Fibroblast of mammary gland (primary cell): ENCODE measurements at regions not wholly inside any gene's neighbourhood (a gene's known extent, or its start where the extent isn't known, plus 50 kb on each side); places are given as distances from the start of the nearest gene placed in this dataset.

ENCODE experiments used
- DNase-seq: peaks from one replicate; pipeline ENCODE4 v3.0.0-alpha.2; 2010; ENCODE audit warnings: low read depth
- H3K4me3 ChIP-seq: 2 replicates; pipeline ENCODE4 v1.5.1; 2011; ENCODE audit warnings: low read depth, mild to moderate bottlenecking, low read length, moderate library complexity; ENCODE audit not compliant: control insufficient read depth
- TF ChIP-seq, protein P1 (sequence below): conservative IDR thresholded peaks from 2 replicates; pipeline ENCODE4 v1.5.1; 2011; ENCODE audit warnings: low read depth, low read length, inconsistent platforms; ENCODE audit not compliant: control insufficient read depth, insufficient read depth

GRCh38 chr2:185144159-185144919 lies 546.0 kb downstream of the ZNF804A start:
- TF ChIP-seq, protein P1, sequence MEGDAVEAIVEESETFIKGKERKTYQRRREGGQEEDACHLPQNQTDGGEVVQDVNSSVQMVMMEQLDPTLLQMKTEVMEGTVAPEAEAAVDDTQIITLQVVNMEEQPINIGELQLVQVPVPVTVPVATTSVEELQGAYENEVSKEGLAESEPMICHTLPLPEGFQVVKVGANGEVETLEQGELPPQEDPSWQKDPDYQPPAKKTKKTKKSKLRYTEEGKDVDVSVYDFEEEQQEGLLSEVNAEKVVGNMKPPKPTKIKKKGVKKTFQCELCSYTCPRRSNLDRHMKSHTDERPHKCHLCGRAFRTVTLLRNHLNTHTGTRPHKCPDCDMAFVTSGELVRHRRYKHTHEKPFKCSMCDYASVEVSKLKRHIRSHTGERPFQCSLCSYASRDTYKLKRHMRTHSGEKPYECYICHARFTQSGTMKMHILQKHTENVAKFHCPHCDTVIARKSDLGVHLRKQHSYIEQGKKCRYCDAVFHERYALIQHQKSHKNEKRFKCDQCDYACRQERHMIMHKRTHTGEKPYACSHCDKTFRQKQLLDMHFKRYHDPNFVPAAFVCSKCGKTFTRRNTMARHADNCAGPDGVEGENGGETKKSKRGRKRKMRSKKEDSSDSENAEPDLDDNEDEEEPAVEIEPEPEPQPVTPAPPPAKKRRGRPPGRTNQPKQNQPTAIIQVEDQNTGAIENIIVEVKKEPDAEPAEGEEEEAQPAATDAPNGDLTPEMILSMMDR = no peak
- DNase-seq = no peak
- no peak overlapping the region for H3K4me3 ChIP-seq

DNA sequence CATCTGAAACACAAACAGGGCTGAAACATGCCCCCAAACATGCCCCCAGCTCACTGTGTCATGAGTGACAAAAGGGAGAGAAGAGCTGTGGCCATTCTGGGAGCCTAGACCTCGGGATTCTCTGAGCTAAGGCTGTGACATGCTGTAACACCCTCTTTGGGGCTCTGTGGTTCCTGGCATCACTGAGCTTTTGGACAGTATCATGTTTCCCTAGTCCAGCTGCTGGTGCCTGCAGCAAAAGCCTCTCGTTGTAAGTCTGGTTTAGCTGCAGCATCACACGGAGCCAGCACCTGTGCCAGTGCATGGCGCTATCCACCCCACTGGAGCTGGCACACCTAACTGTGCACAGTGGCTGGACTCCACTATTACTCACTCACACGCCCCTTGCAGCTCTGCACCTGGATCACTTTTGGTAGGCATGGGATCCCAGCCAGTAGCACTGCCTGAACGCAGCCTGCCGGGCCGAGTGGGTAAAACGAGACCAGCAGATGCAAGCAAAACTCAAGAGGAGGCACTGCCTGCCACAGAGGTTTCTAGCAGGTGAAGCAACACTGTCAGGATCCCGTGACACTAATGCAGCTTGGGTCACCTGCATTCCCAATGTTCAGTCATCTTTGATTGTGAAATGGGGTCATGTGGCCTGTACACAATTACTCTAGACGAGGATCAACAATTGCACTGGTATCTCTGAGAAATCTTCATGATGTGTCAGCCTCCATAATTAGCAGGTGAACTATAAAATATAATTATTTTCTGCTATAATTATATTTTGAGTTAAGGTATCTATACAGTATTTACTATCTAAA lies 547.2 kb downstream of the ZNF804A start:
- no peak overlapping the region for H3K4me3 ChIP-seq
- DNase-seq = no peak
- TF ChIP-seq, protein P1 = no peak

DNA sequence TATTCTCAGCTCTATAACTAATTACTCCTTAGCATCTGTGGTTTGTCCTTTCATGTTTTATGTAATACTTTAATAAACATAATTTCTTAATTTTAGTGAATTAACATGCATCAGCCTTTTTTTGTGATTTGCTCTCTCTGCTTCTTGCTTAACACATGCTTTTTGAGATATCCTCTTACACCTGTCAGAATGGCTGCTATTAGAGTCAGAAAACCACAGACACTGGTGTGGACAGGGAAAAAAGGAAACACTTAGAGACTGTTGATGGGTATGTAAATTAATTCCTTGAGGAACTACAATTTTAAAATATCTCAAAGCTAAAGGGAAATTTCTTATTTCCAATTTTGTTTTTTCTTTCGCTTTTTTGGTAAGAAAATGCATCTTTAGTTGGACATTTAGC lies 549.0 kb downstream of the ZNF804A start:
- TF ChIP-seq, protein P1 = no peak
- no peak overlapping the region for H3K4me3 ChIP-seq
- DNase-seq = no peak

- no peak for DNase-seq
- TF ChIP-seq, protein P1 = no peak
- no peak overlapping the region for H3K4me3 ChIP-seq
Measured at GRCh38 chr2:185152186-185152585, 553.9 kb downstream of the ZNF804A start.

DNA sequence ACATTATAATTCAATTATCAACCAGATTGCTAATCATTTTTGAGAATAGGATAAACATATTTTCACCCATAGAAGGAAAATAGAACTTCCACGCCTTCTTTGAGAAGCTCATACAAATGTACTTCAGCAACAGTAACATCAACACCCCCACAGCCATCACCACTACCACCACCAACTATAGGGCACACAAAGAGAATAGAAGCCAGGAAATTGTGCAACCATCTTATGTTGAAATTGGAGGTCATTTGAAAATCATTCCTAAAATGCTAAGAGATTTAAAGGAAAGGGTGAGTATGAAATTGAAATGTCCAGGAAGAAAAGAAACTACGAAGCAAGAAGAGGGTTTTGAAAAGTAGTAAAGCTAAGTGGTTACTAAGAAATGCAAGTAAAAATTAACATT lies 563.4 kb downstream of the ZNF804A start:
- no peak for DNase-seq
- no peak overlapping the region for H3K4me3 ChIP-seq
- TF ChIP-seq, protein P1 = no peak

GRCh38 chr2:185174353-185174752 lies 564.3 kb upstream of the FSIP2 start:
- TF ChIP-seq, protein P1 = no peak
- no peak for DNase-seq
- no peak overlapping the region for H3K4me3 ChIP-seq
